ENCODE measurements at regions not wholly inside any gene's neighbourhood (a gene's known extent, or its start where the extent isn't known, plus 50 kb on each side); places are given as distances from the start of the nearest gene placed in this dataset.

DNA sequence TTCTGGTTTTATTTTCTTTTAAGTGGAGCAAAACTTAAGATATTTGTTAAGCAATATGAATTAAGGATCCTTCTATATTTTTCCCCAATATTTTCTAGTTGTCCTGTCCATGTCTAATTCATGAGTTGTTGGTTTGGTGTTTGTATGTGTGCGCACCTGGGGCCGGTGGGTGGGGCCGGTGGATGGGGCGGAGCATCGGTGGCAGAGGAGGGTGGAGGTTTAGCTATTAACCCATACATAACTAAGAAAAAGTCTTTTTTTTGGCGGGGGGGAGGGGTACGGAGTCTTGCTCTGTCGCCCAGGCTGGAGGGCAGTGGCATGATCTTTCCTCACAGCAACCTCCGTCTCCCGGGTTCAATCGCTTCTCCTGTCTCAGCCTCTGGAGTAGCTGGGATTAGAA is 489.8 kb downstream of the PDGFC start (continued):
- no peak for TF ChIP-seq CTCF (conservative IDR thresholded peaks at IDR 0.05; ENCODE audit: low read depth in 2 of 2)
- no peak for TF ChIP-seq ZNF331 (CRISPR knock-in tag; IDR thresholded peaks at IDR 0.05; ENCODE audit: low read depth)
- TF ChIP-seq EZH2 (IDR thresholded peaks at IDR 0.05; ENCODE audit: low read depth, unreplicated experiment): no peak
- no peak for TF ChIP-seq ZNF114 (CRISPR knock-in tag; IDR thresholded peaks at IDR 0.05)
- TF ChIP-seq JUNB (IDR thresholded peaks at IDR 0.05; ENCODE audit: unreplicated experiment): no peak
- TF ChIP-seq CREB1 (CRISPR knock-in tag; IDR thresholded peaks at IDR 0.05; ENCODE audit: low read depth): no peak

DNA sequence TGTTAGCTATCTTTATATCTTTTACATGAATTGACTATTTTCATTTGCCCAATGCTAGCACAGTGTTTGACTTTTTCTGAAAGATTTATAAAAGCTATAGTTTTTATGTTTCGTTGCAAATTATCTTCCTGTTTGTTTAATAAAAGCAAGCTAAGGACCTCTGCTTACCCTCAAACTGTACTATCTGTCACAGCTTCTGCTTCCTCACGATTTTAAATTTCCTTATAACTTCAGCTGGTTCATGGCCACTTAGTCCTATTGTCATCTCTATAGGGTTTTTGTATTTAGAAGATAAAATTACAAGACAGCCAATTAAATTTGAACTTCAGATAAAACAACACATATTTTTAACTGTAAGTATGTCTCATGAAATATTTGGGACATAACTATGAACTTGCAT is 494.0 kb downstream of the PDGFC start:
- Mint-ChIP-seq H3K27me3 (ENCODE audit: insufficient read depth, low read depth, poor library complexity) (peaks cover 4% of the 10 kb centered on the region), H3K4me1 (no peaks in the 10 kb centered on the region), H3K9me3 (no peaks in the 10 kb centered on the region; the same call in 1 of the 3 replicates), H3K36me3 (ENCODE audit: low read depth) (no peaks in the 10 kb centered on the region), H3K27ac (no peak overlapping the region), H3K4me3 (no peak overlapping the region)
- Histone ChIP-seq H3K79me2 (replicated peaks; ENCODE audit: insufficient read depth) (no peaks in the 10 kb centered on the region), H3K36me3 (ENCODE audit: insufficient read depth) (no peaks in the 10 kb centered on the region), H3K27me3 (ENCODE audit: insufficient read depth) (no peaks in the 10 kb centered on the region), H3K4me3 (no peak overlapping the region), H3K27ac (ENCODE audit: low read depth) (no peak overlapping the region), H3K9me2 (ENCODE audit: insufficient read depth) (no peaks in the 10 kb centered on the region), H3K4me1 (ENCODE audit: insufficient read depth) (no peaks in the 10 kb centered on the region), H2AFZ (no peak overlapping the region), H4K20me1 (replicated peaks; ENCODE audit: insufficient read depth) (no peaks in the 10 kb centered on the region), H3K4me2 (no peak overlapping the region), H3F3A (replicated peaks; ENCODE audit: low read depth) (no peaks in the 10 kb centered on the region)
- DNase-seq (ENCODE audit: low spot score): no peak
- no peak for ATAC-seq
- TF ChIP-seq NANOG (IDR thresholded peaks at IDR 0.05; ENCODE audit: borderline replicate concordance) (no peak), CREB1 (CRISPR knock-in tag; IDR thresholded peaks at IDR 0.05; ENCODE audit: low read depth) (no peak), EZH2phosphoT487 (IDR thresholded peaks at IDR 0.05; ENCODE audit: unreplicated experiment) (no peak), ZNF114 (CRISPR knock-in tag; IDR thresholded peaks at IDR 0.05) (no peak), EZH2 (IDR thresholded peaks at IDR 0.05; ENCODE audit: low read depth, unreplicated experiment) (no peak), ZNF462 (CRISPR knock-in tag; IDR thresholded peaks at IDR 0.05) (no peak), POLR2AphosphoS5 (IDR thresholded peaks at IDR 0.05; ENCODE audit: low read depth) (no peak), CTCF (conservative IDR thresholded peaks at IDR 0.05; ENCODE audit: low read depth in 2 of 2) (no peak)
- TF ChIP-seq, protein P1, sequence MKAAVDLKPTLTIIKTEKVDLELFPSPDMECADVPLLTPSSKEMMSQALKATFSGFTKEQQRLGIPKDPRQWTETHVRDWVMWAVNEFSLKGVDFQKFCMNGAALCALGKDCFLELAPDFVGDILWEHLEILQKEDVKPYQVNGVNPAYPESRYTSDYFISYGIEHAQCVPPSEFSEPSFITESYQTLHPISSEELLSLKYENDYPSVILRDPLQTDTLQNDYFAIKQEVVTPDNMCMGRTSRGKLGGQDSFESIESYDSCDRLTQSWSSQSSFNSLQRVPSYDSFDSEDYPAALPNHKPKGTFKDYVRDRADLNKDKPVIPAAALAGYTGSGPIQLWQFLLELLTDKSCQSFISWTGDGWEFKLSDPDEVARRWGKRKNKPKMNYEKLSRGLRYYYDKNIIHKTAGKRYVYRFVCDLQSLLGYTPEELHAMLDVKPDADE (IDR thresholded peaks at IDR 0.05): no peak

Measured in GM23338 (cell line).